Gastrocnemius medialis (tissue), 4 donors: ENCODE measurements at regions not wholly inside any gene's neighbourhood (a gene's known extent, or its start where the extent isn't known, plus 50 kb on each side); places are given as distances from the start of the nearest gene placed in this dataset.

Source experiments
- POLR2A ChIP-seq, 2 donors: fragments of 450-650 bp; IDR thresholded peaks; one replicate each; pipeline ENCODE4 v1.6.1; 2017; ENCODE audit warnings: antibody characterized with exemption in 2 of 2, mild to moderate bottlenecking in 2 of 2, moderate library complexity in 2 of 2
- TF ChIP-seq, protein P1 (sequence below), 5 experiments: fragments of 450-650 bp in 3 of 5; fragments of 200-600 bp in 2 of 5; sonication (generic) in 2 of 5; IDR thresholded peaks in 4 of 5; conservative IDR thresholded peaks in 1 of 5; 1 replicate in 4 of 5; 2 replicates in 1 of 5; pipeline ENCODE4 v1.5.1; 2016 to 2019; ENCODE audit warnings: antibody characterized with exemption in 5 of 5, mild to moderate bottlenecking in 3 of 5, moderate library complexity in 3 of 5

DNA sequence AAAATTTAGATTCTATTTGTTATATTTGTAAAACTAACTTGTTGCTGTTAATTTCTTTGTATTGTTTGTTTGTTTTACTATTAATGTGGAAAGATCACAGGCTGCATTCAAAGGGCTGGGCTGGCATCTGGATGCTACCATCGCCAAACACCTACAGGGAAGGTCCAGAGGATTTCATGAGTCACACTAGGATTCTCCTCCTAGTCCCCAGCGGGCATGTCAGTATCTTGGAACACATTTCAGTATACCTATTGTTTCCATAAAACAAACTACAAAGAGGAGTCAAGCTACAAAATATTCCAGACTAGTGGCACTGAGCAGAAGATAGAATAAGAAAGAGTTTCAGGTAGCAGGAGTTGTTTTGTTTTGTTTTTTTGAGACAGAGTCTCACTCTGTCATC, 55.3 kb downstream of the NOG start:
- no peak for TF ChIP-seq POLR2A (IDR thresholded peaks at IDR 0.05)
- TF ChIP-seq, protein P1, sequence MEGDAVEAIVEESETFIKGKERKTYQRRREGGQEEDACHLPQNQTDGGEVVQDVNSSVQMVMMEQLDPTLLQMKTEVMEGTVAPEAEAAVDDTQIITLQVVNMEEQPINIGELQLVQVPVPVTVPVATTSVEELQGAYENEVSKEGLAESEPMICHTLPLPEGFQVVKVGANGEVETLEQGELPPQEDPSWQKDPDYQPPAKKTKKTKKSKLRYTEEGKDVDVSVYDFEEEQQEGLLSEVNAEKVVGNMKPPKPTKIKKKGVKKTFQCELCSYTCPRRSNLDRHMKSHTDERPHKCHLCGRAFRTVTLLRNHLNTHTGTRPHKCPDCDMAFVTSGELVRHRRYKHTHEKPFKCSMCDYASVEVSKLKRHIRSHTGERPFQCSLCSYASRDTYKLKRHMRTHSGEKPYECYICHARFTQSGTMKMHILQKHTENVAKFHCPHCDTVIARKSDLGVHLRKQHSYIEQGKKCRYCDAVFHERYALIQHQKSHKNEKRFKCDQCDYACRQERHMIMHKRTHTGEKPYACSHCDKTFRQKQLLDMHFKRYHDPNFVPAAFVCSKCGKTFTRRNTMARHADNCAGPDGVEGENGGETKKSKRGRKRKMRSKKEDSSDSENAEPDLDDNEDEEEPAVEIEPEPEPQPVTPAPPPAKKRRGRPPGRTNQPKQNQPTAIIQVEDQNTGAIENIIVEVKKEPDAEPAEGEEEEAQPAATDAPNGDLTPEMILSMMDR (IDR thresholded peaks at IDR 0.05 in 4 of 5, conservative IDR thresholded peaks at IDR 0.05 in 1 of 5), result no peak
